CD4-positive, alpha-beta T cell treated with Interleukin-10 for 1 hour (primary cell): ENCODE measurements at regions not wholly inside any gene's neighbourhood (a gene's known extent, or its start where the extent isn't known, plus 50 kb on each side); places are given as distances from the start of the nearest gene placed in this dataset.
"Not testable (repeated sequence)": the region's sequence is repeated elsewhere in the genome, so short reads cannot be mapped to it uniquely, and the experiment has no call there.

Experiments used
- DNase-seq: peaks from one replicate; pipeline ENCODE4 v3.0.0-alpha.2; 2020

GRCh38 chr4:170949084-170949483, 859.3 kb upstream of the AADAT start:
- DNase-seq = no peak

GRCh38 chr4:170940043-170940724, 850.4 kb upstream of the AADAT start:
- DNase-seq = no peak

- DNase-seq = no peak
Observed at GRCh38 chr4:170938588-170938987, 848.8 kb upstream of the AADAT start.

GRCh38 chr4:170931321-170931720, 841.6 kb upstream of the AADAT start:
- no peak for DNase-seq

- DNase-seq = no peak
Observed at GRCh38 chr4:170888660-170889059, 798.9 kb upstream of the AADAT start.

GRCh38 chr4:170887396-170887795, 797.6 kb upstream of the AADAT start:
- DNase-seq = no peak

- no peak for DNase-seq
Observed at GRCh38 chr4:170884969-170885570, 795.3 kb upstream of the AADAT start.

GRCh38 chr4:170881646-170882045, 791.9 kb upstream of the AADAT start:
- not testable (repeated sequence) for DNase-seq

- no peak for DNase-seq
Observed at GRCh38 chr4:170875868-170876267, 786.1 kb upstream of the AADAT start.

- DNase-seq = no peak
Observed at GRCh38 chr4:170872794-170873193, 783.0 kb upstream of the AADAT start.

GRCh38 chr4:170868170-170868569, 778.4 kb upstream of the AADAT start:
- no peak for DNase-seq

GRCh38 chr4:170854097-170854496, 764.3 kb upstream of the AADAT start:
- no peak for DNase-seq

- DNase-seq = no peak
Observed at GRCh38 chr4:170853422-170854021, 763.8 kb upstream of the AADAT start.

GRCh38 chr4:170849969-170850368, 760.2 kb upstream of the AADAT start:
- DNase-seq = no peak

- no peak for DNase-seq
Observed at GRCh38 chr4:170827562-170828274, 738.0 kb upstream of the AADAT start.

GRCh38 chr4:170818786-170819185, 729.0 kb upstream of the AADAT start:
- DNase-seq = no peak

GRCh38 chr4:170805352-170805751, 715.6 kb upstream of the AADAT start:
- no peak for DNase-seq

GRCh38 chr4:170804930-170805329, 715.2 kb upstream of the AADAT start:
- DNase-seq = no peak

GRCh38 chr4:170803492-170803891, 713.7 kb upstream of the AADAT start:
- DNase-seq = no peak

- DNase-seq = no peak
Observed at GRCh38 chr4:170801771-170802170, 712.0 kb upstream of the AADAT start.

GRCh38 chr4:170794525-170794924, 704.8 kb upstream of the AADAT start:
- no peak for DNase-seq

- not testable (repeated sequence) for DNase-seq
Observed at GRCh38 chr4:170788540-170789051, 698.8 kb upstream of the AADAT start.

GRCh38 chr4:170777663-170778062, 687.9 kb upstream of the AADAT start:
- no peak for DNase-seq

GRCh38 chr4:170776983-170777382, 687.2 kb upstream of the AADAT start:
- no peak for DNase-seq
